BLaER1 (cell line): ENCODE measurements at regions not wholly inside any gene's neighbourhood (a gene's known extent, or its start where the extent isn't known, plus 50 kb on each side); places are given as distances from the start of the nearest gene placed in this dataset.

Experiments
- H3K27ac ChIP-seq: shearing (Covaris generic); formaldehyde crosslinking; 2 replicates; pipeline ENCODE4 v1.8.1; 2022
- H3K27me3 ChIP-seq: shearing (Covaris generic); formaldehyde crosslinking; 2 replicates; pipeline ENCODE4 v1.8.1; 2022
- H3K36me3 ChIP-seq: shearing (Covaris generic); formaldehyde crosslinking; 2 replicates; pipeline ENCODE4 v1.8.1; 2022
- H3K4me1 ChIP-seq: shearing (Covaris generic); formaldehyde crosslinking; 2 replicates; pipeline ENCODE4 v1.8.1; 2022
- H3K4me2 ChIP-seq: shearing (Covaris generic); formaldehyde crosslinking; 2 replicates; pipeline ENCODE4 v1.8.1; 2022
- H3K4me3 ChIP-seq: shearing (Covaris generic); formaldehyde crosslinking; 2 replicates; pipeline ENCODE4 v1.8.1; 2022
- H3K9ac ChIP-seq: shearing (Covaris generic); formaldehyde crosslinking; 2 replicates; pipeline ENCODE4 v1.8.1; 2022
- H3K9me3 ChIP-seq: shearing (Covaris generic); formaldehyde crosslinking; 2 replicates; pipeline ENCODE4 v1.8.1; 2022
- H4K20me1 ChIP-seq: shearing (Covaris generic); formaldehyde crosslinking; 2 replicates; pipeline ENCODE4 v1.8.1; 2022
- Cebpa-rat ChIP-seq: shearing (Covaris generic); IDR thresholded peaks from 2 replicates; pipeline ENCODE4 v1.8.1; 2022

GRCh38 chr3:31361371-31362273 lies 171.1 kb upstream of the STT3B start:
- H3K9ac ChIP-seq, result no peak overlapping the region
- no peaks in the 10 kb centered on the region for H3K36me3 ChIP-seq
- TF ChIP-seq Cebpa-rat, result no peak
- H3K4me2 ChIP-seq, result no peak overlapping the region
- H3K4me1 ChIP-seq, result no peaks in the 10 kb centered on the region
- H3K4me3 ChIP-seq, result no peak overlapping the region
- H3K9me3 ChIP-seq, result peaks cover 6% of the 10 kb centered on the region; the same call in 1 of the 2 replicates
- no peaks in the 10 kb centered on the region for H4K20me1 ChIP-seq
- no peaks in the 10 kb centered on the region for H3K27me3 ChIP-seq
- H3K27ac ChIP-seq, result no peak overlapping the region

GRCh38 chr3:31364188-31364587 lies 168.5 kb upstream of the STT3B start:
- Histone ChIP-seq H3K27ac (no peak overlapping the region), H3K4me3 (no peak overlapping the region), H4K20me1 (no peaks in the 10 kb centered on the region), H3K9me3 (no peaks in the 10 kb centered on the region), H3K36me3 (no peaks in the 10 kb centered on the region), H3K9ac (no peak overlapping the region), H3K4me2 (no peak overlapping the region), H3K4me1 (no peaks in the 10 kb centered on the region), H3K27me3 (no peaks in the 10 kb centered on the region)
- no peak for TF ChIP-seq Cebpa-rat

GRCh38 chr3:31364711-31365110 lies 168.0 kb upstream of the STT3B start:
- Histone ChIP-seq H3K36me3 (no peaks in the 10 kb centered on the region), H3K4me3 (no peak overlapping the region), H3K27me3 (no peaks in the 10 kb centered on the region), H4K20me1 (no peaks in the 10 kb centered on the region), H3K9ac (no peak overlapping the region), H3K4me1 (no peaks in the 10 kb centered on the region), H3K27ac (no peak overlapping the region), H3K9me3 (no peaks in the 10 kb centered on the region), H3K4me2 (no peak overlapping the region)
- no peak for TF ChIP-seq Cebpa-rat

- Histone ChIP-seq H4K20me1 (no peaks in the 10 kb centered on the region), H3K9me3 (no peaks in the 10 kb centered on the region), H3K4me3 (no peak overlapping the region), H3K4me1 (no peaks in the 10 kb centered on the region), H3K27ac (no peak overlapping the region), H3K4me2 (no peak overlapping the region), H3K36me3 (no peaks in the 10 kb centered on the region), H3K27me3 (no peaks in the 10 kb centered on the region), H3K9ac (no peak overlapping the region)
- no peak for TF ChIP-seq Cebpa-rat
These were observed 165.2 kb upstream of the STT3B start for GRCh38 chr3:31367518-31367917.

GRCh38 chr3:31369637-31370379 lies 162.9 kb upstream of the STT3B start:
- Histone ChIP-seq H3K4me1 (no peaks in the 10 kb centered on the region), H3K27ac (no peak overlapping the region), H3K9ac (no peak overlapping the region), H3K4me2 (no peak overlapping the region), H3K36me3 (no peaks in the 10 kb centered on the region), H3K4me3 (no peak overlapping the region), H3K27me3 (no peaks in the 10 kb centered on the region), H4K20me1 (no peaks in the 10 kb centered on the region), H3K9me3 (no peaks in the 10 kb centered on the region)
- no peak for TF ChIP-seq Cebpa-rat

GRCh38 chr3:31370380-31370666 lies 162.4 kb upstream of the STT3B start:
- no peak overlapping the region for H3K9ac ChIP-seq
- no peaks in the 10 kb centered on the region for H3K9me3 ChIP-seq
- TF ChIP-seq Cebpa-rat, result no peak
- no peaks in the 10 kb centered on the region for H3K27me3 ChIP-seq
- no peak overlapping the region for H3K4me2 ChIP-seq
- H3K4me1 ChIP-seq, result no peaks in the 10 kb centered on the region
- no peaks in the 10 kb centered on the region for H4K20me1 ChIP-seq
- H3K27ac ChIP-seq, result no peak overlapping the region
- no peaks in the 10 kb centered on the region for H3K36me3 ChIP-seq
- H3K4me3 ChIP-seq, result no peak overlapping the region

- no peaks in the 10 kb centered on the region for H4K20me1 ChIP-seq
- H3K9ac ChIP-seq, result no peak overlapping the region
- no peak for TF ChIP-seq Cebpa-rat
- no peaks in the 10 kb centered on the region for H3K4me1 ChIP-seq
- H3K4me2 ChIP-seq, result no peak overlapping the region
- H3K36me3 ChIP-seq, result no peaks in the 10 kb centered on the region
- H3K27ac ChIP-seq, result no peak overlapping the region
- H3K4me3 ChIP-seq, result no peak overlapping the region
- no peaks in the 10 kb centered on the region for H3K9me3 ChIP-seq
- no peaks in the 10 kb centered on the region for H3K27me3 ChIP-seq
These were observed 162.0 kb upstream of the STT3B start for GRCh38 chr3:31370681-31371080.

- Histone ChIP-seq H3K27me3 (no peaks in the 10 kb centered on the region), H3K4me1 (no peaks in the 10 kb centered on the region), H3K4me2 (no peak overlapping the region), H3K27ac (no peak overlapping the region), H4K20me1 (no peaks in the 10 kb centered on the region), H3K4me3 (no peak overlapping the region), H3K36me3 (no peaks in the 10 kb centered on the region), H3K9me3 (no peaks in the 10 kb centered on the region), H3K9ac (no peak overlapping the region)
- TF ChIP-seq Cebpa-rat, result no peak
These were observed 161.1 kb upstream of the STT3B start for GRCh38 chr3:31371484-31372177.

GRCh38 chr3:31373681-31374080 lies 159.0 kb upstream of the STT3B start:
- Histone ChIP-seq H3K4me3 (no peak overlapping the region), H3K27me3 (no peaks in the 10 kb centered on the region)

More at GRCh38 chr3:31373681-31374080, 159.0 kb upstream of the STT3B start:
- Histone ChIP-seq H4K20me1 (no peaks in the 10 kb centered on the region), H3K27ac (no peak overlapping the region), H3K4me2 (no peak overlapping the region), H3K4me1 (no peaks in the 10 kb centered on the region), H3K9ac (no peak overlapping the region), H3K9me3 (no peaks in the 10 kb centered on the region), H3K36me3 (no peaks in the 10 kb centered on the region)
- TF ChIP-seq Cebpa-rat, result no peak
